SW 1271 (cell line): ENCODE measurements at regions not wholly inside any gene's neighbourhood (a gene's known extent, or its start where the extent isn't known, plus 50 kb on each side); places are given as distances from the start of the nearest gene placed in this dataset.
"Not testable (repeated sequence)": the region's sequence is repeated elsewhere in the genome, so short reads cannot be mapped to it uniquely, and the experiment has no call there.

Source experiments
- DNase-seq, 2 experiments: peaks; one replicate each; lab custom pipeline; 2025; lab: John Stamatoyannopoulos, UW

- DNase-seq: no peak
Measured at GRCh38 chr11:109937968-109938367, 155.2 kb upstream of the ZC3H12C start.

- DNase-seq: peak; percentile 67 to 93
Measured at GRCh38 chr11:109939166-109939810, 153.9 kb upstream of the ZC3H12C start.

- DNase-seq: no peak
Measured at GRCh38 chr11:109940816-109941215, 152.4 kb upstream of the ZC3H12C start.

- DNase-seq: no peak
Measured at GRCh38 chr11:109945626-109946321, 147.4 kb upstream of the ZC3H12C start.

- peak; percentile 93 to 97 for DNase-seq
Measured at GRCh38 chr11:109946322-109946846, 146.8 kb upstream of the ZC3H12C start.

GRCh38 chr11:109954534-109954933 is 138.7 kb upstream of the ZC3H12C start:
- no peak for DNase-seq

- DNase-seq: no peak
Measured at GRCh38 chr11:109956124-109956793, 136.9 kb upstream of the ZC3H12C start.

GRCh38 chr11:109957000-109957399 is 136.2 kb upstream of the ZC3H12C start:
- no peak for DNase-seq

- DNase-seq: no peak
Measured at GRCh38 chr11:109957601-109958000, 135.6 kb upstream of the ZC3H12C start.

- DNase-seq: no peak
Measured at GRCh38 chr11:109958131-109958820, 134.9 kb upstream of the ZC3H12C start.

GRCh38 chr11:109958821-109959166 is 134.4 kb upstream of the ZC3H12C start:
- DNase-seq: no peak

GRCh38 chr11:109960831-109961230 is 132.4 kb upstream of the ZC3H12C start:
- DNase-seq: no peak

GRCh38 chr11:109961261-109961660 is 131.9 kb upstream of the ZC3H12C start:
- DNase-seq: no peak

GRCh38 chr11:109963101-109963500 is 130.1 kb upstream of the ZC3H12C start:
- no peak for DNase-seq

- no peak for DNase-seq
Measured at GRCh38 chr11:109964487-109964886, 128.7 kb upstream of the ZC3H12C start.

GRCh38 chr11:109965445-109965844 is 127.7 kb upstream of the ZC3H12C start:
- not testable (repeated sequence) for DNase-seq

GRCh38 chr11:109965926-109966325 is 127.3 kb upstream of the ZC3H12C start:
- not testable (repeated sequence) for DNase-seq

GRCh38 chr11:109967136-109967535 is 126.1 kb upstream of the ZC3H12C start:
- DNase-seq: not testable (repeated sequence)

- no peak for DNase-seq
Measured at GRCh38 chr11:109968299-109968698, 124.9 kb upstream of the ZC3H12C start.

GRCh38 chr11:109968781-109969180 is 124.4 kb upstream of the ZC3H12C start:
- DNase-seq: no peak

- no peak for DNase-seq
Measured at GRCh38 chr11:109970516-109971183, 122.5 kb upstream of the ZC3H12C start.

- no peak for DNase-seq
Measured at GRCh38 chr11:109971184-109971523, 122.0 kb upstream of the ZC3H12C start.
